NOMO-1 treated with DMSO at 0.1 percent for 48 hours (cell line): ENCODE measurements at regions not wholly inside any gene's neighbourhood (a gene's known extent, or its start where the extent isn't known, plus 50 kb on each side); places are given as distances from the start of the nearest gene placed in this dataset.

Source experiments
- DNase-seq: peaks from one replicate; lab custom pipeline; 2025; ENCODE audit not compliant: unreplicated experiment; lab: John Stamatoyannopoulos, UW

GRCh38 chr20:63100926-63101699 is 94.3 kb upstream of the BHLHE23 start:
- no peak for DNase-seq

- no peak for DNase-seq
These were observed 93.6 kb upstream of the BHLHE23 start for GRCh38 chr20:63100174-63100925.

GRCh38 chr20:63099456-63100173 is 92.9 kb upstream of the BHLHE23 start:
- no peak for DNase-seq

GRCh38 chr20:63098195-63098810 is 91.5 kb upstream of the BHLHE23 start:
- no peak for DNase-seq

- no peak for DNase-seq
These were observed 90.6 kb upstream of the BHLHE23 start for GRCh38 chr20:63097336-63097831.

- no peak for DNase-seq
These were observed 90.0 kb upstream of the BHLHE23 start for GRCh38 chr20:63096681-63097335.

GRCh38 chr20:63095718-63096654 is 89.2 kb upstream of the BHLHE23 start:
- DNase-seq: no peak

GRCh38 chr20:63094767-63095499 is 88.2 kb upstream of the BHLHE23 start:
- DNase-seq: no peak

- no peak for DNase-seq
These were observed 87.4 kb upstream of the BHLHE23 start for GRCh38 chr20:63093966-63094766.

- DNase-seq: no peak
These were observed 86.0 kb upstream of the BHLHE23 start for GRCh38 chr20:63092660-63093215.

- DNase-seq: no peak
These were observed 85.3 kb upstream of the BHLHE23 start for GRCh38 chr20:63091901-63092659.

GRCh38 chr20:63090682-63091571 is 84.2 kb upstream of the BHLHE23 start:
- no peak for DNase-seq

- DNase-seq: no peak
These were observed 83.3 kb upstream of the BHLHE23 start for GRCh38 chr20:63090052-63090451.

- no peak for DNase-seq
These were observed 82.5 kb upstream of the BHLHE23 start for GRCh38 chr20:63089051-63089907.
